ENCODE measurements at regions not wholly inside any gene's neighbourhood (a gene's known extent, or its start where the extent isn't known, plus 50 kb on each side); places are given as distances from the start of the nearest gene placed in this dataset.
"Not testable (repeated sequence)": the region's sequence is repeated elsewhere in the genome, so short reads cannot be mapped to it uniquely, and the experiment has no call there.

GRCh38 chr1:182206626-182207239, 145.2 kb upstream of the ZNF648 start:
- intact Hi-C loops (cut with DNase I), result loop anchor here (2.0 to 10.0 kb wide), 6 partner anchors 62 to 188 kb away; partner anchors contain the start of gene GLUL (in 2 of the 4)
- peaks cover 19% of the 10 kb centered on the region for H3K4me1 ChIP-seq (ENCODE audit: insufficient read depth)
- no peaks in the 10 kb centered on the region for H3K36me3 ChIP-seq
- H3K4me3 ChIP-seq, result no peak overlapping the region
- no peaks in the 10 kb centered on the region for H3K9me3 ChIP-seq
- H3K27ac ChIP-seq, result peak overlapping the region; percentile 47 to 86
- TF ChIP-seq CTCF (IDR thresholded peaks at IDR 0.05) (no peak), POLR2A (IDR thresholded peaks at IDR 0.05) (peak; percentile 31), EP300 (IDR thresholded peaks at IDR 0.05) (peak; percentile 89)
- no peaks in the 10 kb centered on the region for H3K27me3 ChIP-seq
- WGBS, 3 donors, result 6 to 12% (median 9%) methylated on average over 4 of the region's 4 CpGs
- peak; percentile 79 to 92 (median 87) for DNase-seq

- no peaks in the 10 kb centered on the region for H3K9me3 ChIP-seq
- no peak overlapping the region for H3K4me3 ChIP-seq
- peak overlapping the region; percentile 47 to 86 for H3K27ac ChIP-seq
- peak in 2 of 5 donors; percentile 24 to 42 for DNase-seq
- H3K27me3 ChIP-seq, result no peaks in the 10 kb centered on the region
- peaks cover 19% of the 10 kb centered on the region for H3K4me1 ChIP-seq (ENCODE audit: insufficient read depth)
- intact Hi-C loops (cut with DNase I), result loop anchor here (2.0 to 10.0 kb wide), 6 partner anchors 61 to 189 kb away; partner anchors contain the start of gene GLUL (in 2 of the 4)
- no peak for TF ChIP-seq POLR2A (IDR thresholded peaks at IDR 0.05)
- no peak for TF ChIP-seq CTCF (IDR thresholded peaks at IDR 0.05)
- no peak for TF ChIP-seq EP300 (IDR thresholded peaks at IDR 0.05)
- no peaks in the 10 kb centered on the region for H3K36me3 ChIP-seq
These were observed 144.0 kb upstream of the ZNF648 start for GRCh38 chr1:182205351-182206022.

- H3K27me3 ChIP-seq, result no peaks in the 10 kb centered on the region
- peaks cover 20% of the 10 kb centered on the region for H3K4me1 ChIP-seq (ENCODE audit: insufficient read depth)
- DNase-seq, result no peak
- intact Hi-C loops (cut with DNase I), result loop anchor here in 2 of 4 donors (10.0 kb wide), 2 partner anchors 59 to 191 kb away; partner anchors contain the start of gene GLUL (in 1 of the 2)
- H3K9me3 ChIP-seq, result no peaks in the 10 kb centered on the region
- no peak overlapping the region for H3K4me3 ChIP-seq
- H3K36me3 ChIP-seq, result no peaks in the 10 kb centered on the region
- TF ChIP-seq CTCF (IDR thresholded peaks at IDR 0.05), result no peak
- TF ChIP-seq EP300 (IDR thresholded peaks at IDR 0.05), result no peak
- no peak for TF ChIP-seq POLR2A (IDR thresholded peaks at IDR 0.05)
- WGBS, 3 donors, result 93 to 97% (median 95%) methylated on average over 2 of the region's 2 CpGs
- no peak overlapping the region for H3K27ac ChIP-seq
These were observed 141.8 kb upstream of the ZNF648 start for GRCh38 chr1:182203191-182203875.

GRCh38 chr1:182201490-182201889, 140.0 kb upstream of the ZNF648 start:
- H3K36me3 ChIP-seq, H3K9me3 ChIP-seq, H3K27ac ChIP-seq, H3K27me3 ChIP-seq, H3K4me3 ChIP-seq, DNase-seq: not testable (repeated sequence)
- 66 to 82% (median 72%) methylated on average over 7 of the region's 7 CpGs for WGBS, 3 donors
- intact Hi-C loops (cut with DNase I), result loop anchor here in 2 of 4 donors (10.0 kb wide), 2 partner anchors 57 to 193 kb away; partner anchors contain the start of gene GLUL (in 1 of the 2)
- H3K4me1 ChIP-seq (ENCODE audit: insufficient read depth), result peaks cover 22% of the 10 kb centered on the region

Measured in ovary (tissue), 7 donors.